GM12873 (cell line): ENCODE measurements at regions not wholly inside any gene's neighbourhood (a gene's known extent, or its start where the extent isn't known, plus 50 kb on each side); places are given as distances from the start of the nearest gene placed in this dataset.

ENCODE experiments used
- CTCF ChIP-seq: IDR thresholded peaks from 2 replicates; pipeline ENCODE4 v1.5.1; 2012; ENCODE audit warnings: low read depth, mild to moderate bottlenecking, moderate library complexity, low read length, control low read depth; ENCODE audit not compliant: insufficient read depth; ENCODE audit errors: missing control alignments

- no peak for TF ChIP-seq CTCF
Measured at GRCh38 chr4:141391293-141391692, 170.6 kb downstream of the ZNF330 start.

- TF ChIP-seq CTCF, result no peak
Measured at GRCh38 chr4:141391771-141392170, 171.1 kb downstream of the ZNF330 start.

GRCh38 chr4:141395246-141395830 is 174.6 kb downstream of the ZNF330 start:
- TF ChIP-seq CTCF, result no peak

- no peak for TF ChIP-seq CTCF
Measured at GRCh38 chr4:141395919-141396318, 175.2 kb downstream of the ZNF330 start.

GRCh38 chr4:141402712-141403111 is 182.0 kb downstream of the ZNF330 start:
- no peak for TF ChIP-seq CTCF

GRCh38 chr4:141403782-141404181 is 183.1 kb downstream of the ZNF330 start:
- no peak for TF ChIP-seq CTCF

GRCh38 chr4:141406237-141406636 is 185.5 kb downstream of the ZNF330 start:
- TF ChIP-seq CTCF, result no peak
